ENCODE measurements at regions not wholly inside any gene's neighbourhood (a gene's known extent, or its start where the extent isn't known, plus 50 kb on each side); places are given as distances from the start of the nearest gene placed in this dataset.

DNA sequence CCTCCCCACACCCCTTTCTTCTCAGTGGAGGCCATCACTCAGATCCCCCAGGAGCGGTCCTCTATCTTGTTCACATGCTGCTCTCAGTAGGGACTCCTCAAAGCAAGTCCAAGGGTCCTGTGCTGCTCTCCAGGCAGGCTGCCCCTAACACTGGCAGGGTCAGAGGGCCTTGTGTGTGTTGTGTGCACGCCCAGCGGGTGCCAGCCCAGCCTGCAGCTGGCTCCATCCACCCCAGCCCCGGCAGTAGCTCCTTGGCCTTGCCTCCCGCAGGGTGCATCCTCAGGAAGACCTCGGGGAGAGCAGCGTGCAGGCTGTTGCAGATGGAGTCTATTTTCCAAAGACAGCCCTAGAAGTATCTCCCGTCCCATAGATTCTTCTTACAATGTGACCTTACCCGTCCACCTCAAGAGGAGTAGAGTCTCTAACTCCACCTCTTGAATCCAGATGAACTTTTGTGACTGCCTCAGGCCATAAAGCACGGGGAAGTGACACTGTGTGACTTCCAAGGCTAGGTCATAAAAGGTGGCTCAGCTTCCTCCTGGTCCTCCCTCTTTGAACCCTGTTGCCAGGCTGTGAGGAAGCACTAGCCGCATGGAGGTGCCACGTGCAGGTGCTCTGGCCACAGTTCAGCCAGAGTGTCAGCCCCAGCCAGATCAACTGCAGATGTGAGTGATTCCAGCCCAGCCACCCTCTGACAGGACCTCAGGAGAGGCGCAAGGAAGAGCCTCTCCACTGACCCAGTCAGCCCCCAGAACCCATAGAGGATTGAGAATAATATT, 531.6 kb downstream of the SHQ1 start (continued):
- TF ChIP-seq, protein P1, sequence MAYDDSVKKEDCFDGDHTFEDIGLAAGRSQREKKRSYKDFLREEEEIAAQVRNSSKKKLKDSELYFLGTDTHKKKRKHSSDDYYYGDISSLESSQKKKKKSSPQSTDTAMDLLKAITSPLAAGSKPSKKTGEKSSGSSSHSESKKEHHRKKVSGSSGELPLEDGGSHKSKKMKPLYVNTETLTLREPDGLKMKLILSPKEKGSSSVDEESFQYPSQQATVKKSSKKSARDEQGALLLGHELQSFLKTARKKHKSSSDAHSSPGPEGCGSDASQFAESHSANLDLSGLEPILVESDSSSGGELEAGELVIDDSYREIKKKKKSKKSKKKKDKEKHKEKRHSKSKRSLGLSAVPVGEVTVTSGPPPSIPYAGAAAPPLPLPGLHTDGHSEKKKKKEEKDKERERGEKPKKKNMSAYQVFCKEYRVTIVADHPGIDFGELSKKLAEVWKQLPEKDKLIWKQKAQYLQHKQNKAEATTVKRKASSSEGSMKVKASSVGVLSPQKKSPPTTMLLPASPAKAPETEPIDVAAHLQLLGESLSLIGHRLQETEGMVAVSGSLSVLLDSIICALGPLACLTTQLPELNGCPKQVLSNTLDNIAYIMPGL (CRISPR knock-in tag; IDR thresholded peaks at IDR 0.05; ENCODE audit: borderline replicate concordance): no peak

DNA sequence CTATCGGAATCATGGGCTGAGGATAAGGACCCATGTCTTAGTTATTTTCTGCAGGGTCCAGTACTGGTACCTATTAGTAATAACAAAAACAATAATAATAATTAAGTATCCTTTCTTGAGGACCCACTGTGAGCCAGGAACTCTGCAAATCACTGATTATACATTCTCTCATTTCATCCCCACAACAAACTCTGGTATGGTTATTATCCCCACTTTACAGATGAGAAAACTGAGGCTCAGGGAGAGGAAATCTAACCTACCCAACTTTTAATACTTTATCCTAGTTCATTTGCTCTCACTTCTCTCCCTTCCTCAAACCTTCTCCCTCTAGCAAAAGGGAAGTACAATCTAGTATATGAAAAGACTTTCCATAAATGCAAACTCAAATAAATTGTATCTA, 528.4 kb upstream of the PROK2 start:
- Histone ChIP-seq H3K9me3 (no peaks in the 10 kb centered on the region), H3K4me3 (no peak overlapping the region), H3K4me2 (no peak overlapping the region), H3K4me1 (no peaks in the 10 kb centered on the region), H3K27ac (no peak overlapping the region)
- 87% methylated on average over 1 of the region's 1 CpG for WGBS (ENCODE audit: missing lambda C conversion rate)
- CTCF ChIA-PET: interaction anchor here (1.1 kb wide), 1 partner anchor 271 kb away, joined by 3 read pairs; no protein-coding TSS in a partner anchor
- TF ChIP-seq RCOR1 (IDR thresholded peaks at IDR 0.05; ENCODE audit: low read depth, low read length): no peak
- no peak for TF ChIP-seq FOSB (CRISPR knock-in tag; IDR thresholded peaks at IDR 0.05)
- TF ChIP-seq BHLHE40 (IDR thresholded peaks at IDR 0.05; ENCODE audit: low read depth, low read length): no peak
- no peak for TF ChIP-seq KDM5A (IDR thresholded peaks at IDR 0.05)
- no peak for TF ChIP-seq HOXB13 (CRISPR knock-in tag; IDR thresholded peaks at IDR 0.05; ENCODE audit: low read depth)
- TF ChIP-seq CEBPB (IDR thresholded peaks at IDR 0.05): no peak
- TF ChIP-seq HEYL (CRISPR knock-in tag; IDR thresholded peaks at IDR 0.05): no peak
- no peak for TF ChIP-seq JUN (IDR thresholded peaks at IDR 0.05)
- no peak for TF ChIP-seq ZNF302 (CRISPR knock-in tag; IDR thresholded peaks at IDR 0.05)
- TF ChIP-seq HES2 (IDR thresholded peaks at IDR 0.05): no peak
- no peak for TF ChIP-seq EHF (CRISPR knock-in tag; IDR thresholded peaks at IDR 0.05)
- DNase-seq (ENCODE audit: low read depth in 1 of 2, low spot score in 1 of 2): no peak
- POLR2A ChIA-PET: no interaction called here
- ATAC-seq: no peak
- no peak for FAIRE-seq

DNA sequence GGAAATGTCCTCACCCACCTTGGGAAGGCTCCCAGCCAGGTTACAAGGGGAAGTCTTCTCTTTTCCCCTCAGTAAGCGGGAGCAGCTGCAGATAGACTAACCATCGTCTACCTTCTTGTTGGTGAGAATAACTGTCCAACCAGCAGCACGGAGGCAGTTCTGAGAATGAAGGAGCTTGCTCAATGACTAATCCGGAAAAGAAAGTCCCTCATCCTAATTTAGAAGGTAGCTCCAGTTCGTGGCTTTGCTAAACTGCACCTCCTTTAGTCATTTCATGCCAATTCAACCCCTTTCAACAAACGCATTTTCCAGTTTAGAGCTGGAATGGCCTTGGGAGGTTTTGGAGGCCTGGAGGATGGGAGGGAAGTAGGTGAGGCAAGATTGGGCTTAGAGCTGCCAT, 527.4 kb upstream of the PROK2 start:
- no peak overlapping the region for H3K4me2 ChIP-seq
- H3K27ac ChIP-seq: no peak overlapping the region
- DNase-seq (ENCODE audit: low read depth in 1 of 2, low spot score in 1 of 2) (no peak), FAIRE-seq (no peak), ATAC-seq (no peak)
- WGBS (ENCODE audit: missing lambda C conversion rate): 60% methylated on average over 6 of the region's 6 CpGs
- H3K9me3 ChIP-seq: no peaks in the 10 kb centered on the region
- CTCF ChIA-PET: interaction anchor here (1.1 kb wide), 1 partner anchor 272 kb away, joined by 3 read pairs; no protein-coding TSS in a partner anchor
- TF ChIP-seq HES2 (IDR thresholded peaks at IDR 0.05) (no peak), MAFK (IDR thresholded peaks at IDR 0.05; ENCODE audit: partially characterized antibody) (no peak), EP300 (IDR thresholded peaks at IDR 0.05) (no peak), CHD4 (IDR thresholded peaks at IDR 0.05; ENCODE audit: borderline replicate concordance) (no peak), POLR2A (IDR thresholded peaks at IDR 0.05; ENCODE audit: low read length) (no peak), MAZ (IDR thresholded peaks at IDR 0.05; ENCODE audit: borderline replicate concordance, low read depth, low read length) (no peak), RNF2 (IDR thresholded peaks at IDR 0.05; ENCODE audit: borderline replicate concordance, low read depth) (no peak), SMC3 (IDR thresholded peaks at IDR 0.05) (no peak), KDM1A (IDR thresholded peaks at IDR 0.05; ENCODE audit: low read depth) (no peak), FOSL2 (IDR thresholded peaks at IDR 0.05) (no peak), FOSL2 (CRISPR knock-in tag; IDR thresholded peaks at IDR 0.05) (no peak), HOXB13 (CRISPR knock-in tag; IDR thresholded peaks at IDR 0.05; ENCODE audit: low read depth) (no peak), E2F6 (IDR thresholded peaks at IDR 0.05; ENCODE audit: borderline replicate concordance, low read depth) (no peak), RARB (CRISPR knock-in tag; IDR thresholded peaks at IDR 0.05) (no peak), EHF (CRISPR knock-in tag; IDR thresholded peaks at IDR 0.05) (no peak), CHD2 (IDR thresholded peaks at IDR 0.05; ENCODE audit: low read length, partially characterized antibody) (no peak)
- TF ChIP-seq, protein P2, sequence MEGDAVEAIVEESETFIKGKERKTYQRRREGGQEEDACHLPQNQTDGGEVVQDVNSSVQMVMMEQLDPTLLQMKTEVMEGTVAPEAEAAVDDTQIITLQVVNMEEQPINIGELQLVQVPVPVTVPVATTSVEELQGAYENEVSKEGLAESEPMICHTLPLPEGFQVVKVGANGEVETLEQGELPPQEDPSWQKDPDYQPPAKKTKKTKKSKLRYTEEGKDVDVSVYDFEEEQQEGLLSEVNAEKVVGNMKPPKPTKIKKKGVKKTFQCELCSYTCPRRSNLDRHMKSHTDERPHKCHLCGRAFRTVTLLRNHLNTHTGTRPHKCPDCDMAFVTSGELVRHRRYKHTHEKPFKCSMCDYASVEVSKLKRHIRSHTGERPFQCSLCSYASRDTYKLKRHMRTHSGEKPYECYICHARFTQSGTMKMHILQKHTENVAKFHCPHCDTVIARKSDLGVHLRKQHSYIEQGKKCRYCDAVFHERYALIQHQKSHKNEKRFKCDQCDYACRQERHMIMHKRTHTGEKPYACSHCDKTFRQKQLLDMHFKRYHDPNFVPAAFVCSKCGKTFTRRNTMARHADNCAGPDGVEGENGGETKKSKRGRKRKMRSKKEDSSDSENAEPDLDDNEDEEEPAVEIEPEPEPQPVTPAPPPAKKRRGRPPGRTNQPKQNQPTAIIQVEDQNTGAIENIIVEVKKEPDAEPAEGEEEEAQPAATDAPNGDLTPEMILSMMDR (IDR thresholded peaks at IDR 0.05): no peak
- POLR2A ChIA-PET: no interaction called here
- no peak overlapping the region for H3K4me3 ChIP-seq
- H3K4me1 ChIP-seq: no peaks in the 10 kb centered on the region
